ENCODE measurements at regions not wholly inside any gene's neighbourhood (a gene's known extent, or its start where the extent isn't known, plus 50 kb on each side); places are given as distances from the start of the nearest gene placed in this dataset.
A peak's percentile ranks its signal among the peaks of the same experiment; 100 is the strongest.
"Not testable (repeated sequence)": the region's sequence is repeated elsewhere in the genome, so short reads cannot be mapped to it uniquely, and the experiment has no call there.

- no peak for TF ChIP-seq CTCF (IDR thresholded peaks at IDR 0.05; ENCODE audit: low read depth, low read length, missing control alignments)
- no peak for DNase-seq (ENCODE audit: extremely low read depth, low read depth)
- H3K4me3 ChIP-seq (replicated peaks; ENCODE audit: low read depth, low read length), result no peak overlapping the region
Measured at GRCh38 chr12:77218278-77218677, 152.9 kb upstream of the E2F7 start.

- DNase-seq (ENCODE audit: extremely low read depth, low read depth); H3K4me3 ChIP-seq (replicated peaks; ENCODE audit: low read depth, low read length): not testable (repeated sequence)
Measured at GRCh38 chr12:77216136-77216535, 150.8 kb upstream of the E2F7 start.

- TF ChIP-seq CTCF (IDR thresholded peaks at IDR 0.05; ENCODE audit: low read depth, low read length, missing control alignments), result no peak
- H3K4me3 ChIP-seq (replicated peaks; ENCODE audit: low read depth, low read length), result no peak overlapping the region
- DNase-seq (ENCODE audit: extremely low read depth, low read depth), result no peak
Measured at GRCh38 chr12:77214136-77214535, 148.8 kb upstream of the E2F7 start.

- no peak overlapping the region for H3K4me3 ChIP-seq (replicated peaks; ENCODE audit: low read depth, low read length)
- no peak for TF ChIP-seq CTCF (IDR thresholded peaks at IDR 0.05; ENCODE audit: low read depth, low read length, missing control alignments)
- DNase-seq (ENCODE audit: extremely low read depth, low read depth), result no peak
Measured at GRCh38 chr12:77213319-77213718, 147.9 kb upstream of the E2F7 start.

GRCh38 chr12:77210724-77211123 is 145.4 kb upstream of the E2F7 start:
- no peak for TF ChIP-seq CTCF (IDR thresholded peaks at IDR 0.05; ENCODE audit: low read depth, low read length, missing control alignments)
- no peak for DNase-seq (ENCODE audit: extremely low read depth, low read depth)
- H3K4me3 ChIP-seq (replicated peaks; ENCODE audit: low read depth, low read length), result no peak overlapping the region

GRCh38 chr12:77204083-77204482 is 138.7 kb upstream of the E2F7 start:
- DNase-seq (ENCODE audit: extremely low read depth, low read depth), result no peak
- TF ChIP-seq CTCF (IDR thresholded peaks at IDR 0.05; ENCODE audit: low read depth, low read length, missing control alignments), result peak; percentile 13

GRCh38 chr12:77202457-77203060 is 137.2 kb upstream of the E2F7 start:
- no peak overlapping the region for H3K4me3 ChIP-seq (replicated peaks; ENCODE audit: low read depth, low read length)
- TF ChIP-seq CTCF (IDR thresholded peaks at IDR 0.05; ENCODE audit: low read depth, low read length, missing control alignments), result no peak
- no peak for DNase-seq (ENCODE audit: extremely low read depth, low read depth)

More at GRCh38 chr12:77204083-77204482, 138.7 kb upstream of the E2F7 start:
- H3K4me3 ChIP-seq (replicated peaks; ENCODE audit: low read depth, low read length), result no peak overlapping the region
